CD14-positive monocyte (primary cell): ENCODE measurements at regions not wholly inside any gene's neighbourhood (a gene's known extent, or its start where the extent isn't known, plus 50 kb on each side); places are given as distances from the start of the nearest gene placed in this dataset.

Experiments used
- DNase-seq, 3 donors: peaks; one replicate each; pipeline ENCODE4 v3.0.0-alpha.2; 2011 to 2022
- H2AFZ ChIP-seq: 2 replicates; pipeline ENCODE4 v1.6.0; 2012; ENCODE audit warnings: mild to moderate bottlenecking, low read depth, low read length, inconsistent platforms; ENCODE audit not compliant: insufficient read depth, poor library complexity, severe bottlenecking
- H3K27ac ChIP-seq, 2 donors: 1 replicate in 1 of 2; 2 replicates in 1 of 2; pipeline ENCODE4 v1.5.1; 2012 to 2013; ENCODE audit warnings: low read length in 2 of 2, control low read depth in 1 of 2, inconsistent platforms in 1 of 2, low read depth in 1 of 2, mild to moderate bottlenecking in 1 of 2
- H3K27me3 ChIP-seq, 2 donors: one replicate each; pipeline versions ENCODE4 v1.6.0 to v1.6.1; 2011 to 2013; ENCODE audit warnings: low read length in 2 of 2; ENCODE audit not compliant: control insufficient read depth in 2 of 2, insufficient read depth in 2 of 2
- H3K36me3 ChIP-seq, 2 donors: replicated peaks in 1 of 2; 1 replicate in 1 of 2; 2 replicates in 1 of 2; pipeline versions ENCODE4 v1.5.1 to v1.6.1; 2012 to 2013; ENCODE audit warnings: low read length in 2 of 2, control low read depth in 1 of 2, inconsistent platforms in 1 of 2, mild to moderate bottlenecking in 1 of 2; ENCODE audit not compliant: insufficient read depth in 2 of 2, control insufficient read depth in 1 of 2
- H3K4me1 ChIP-seq, 2 donors: 1 replicate in 1 of 2; 2 replicates in 1 of 2; pipeline versions ENCODE4 v1.5.1 to v1.6.1; 2012 to 2013; ENCODE audit warnings: low read length in 2 of 2, control low read depth in 1 of 2, inconsistent platforms in 1 of 2, mild to moderate bottlenecking in 1 of 2, moderate library complexity in 1 of 2; ENCODE audit not compliant: insufficient read depth in 2 of 2, control insufficient read depth in 1 of 2
- H3K4me2 ChIP-seq: replicated peaks from 2 replicates; pipeline ENCODE3; 2012; ENCODE audit warnings: low read length, moderate library complexity, mild to moderate bottlenecking; ENCODE audit not compliant: poor library complexity, severe bottlenecking; ENCODE audit errors: extremely low read depth
- H3K4me3 ChIP-seq, 3 experiments: fragments of 200-600 bp in 1 of 3; sonication (generic) in 1 of 3; replicated peaks in 1 of 3; 1 replicate in 2 of 3; 2 replicates in 1 of 3; pipeline ENCODE4 v1.5.1; 2011 to 2013; ENCODE audit warnings: low read length in 3 of 3, mild to moderate bottlenecking in 3 of 3, control low read depth in 2 of 3, low read depth in 2 of 3, inconsistent platforms in 1 of 3, moderate library complexity in 1 of 3
- H3K79me2 ChIP-seq: 2 replicates; pipeline ENCODE4 v1.6.0; 2012; ENCODE audit warnings: mild to moderate bottlenecking, control low read depth, inconsistent platforms, low read length, moderate library complexity; ENCODE audit not compliant: insufficient read depth
- H3K9ac ChIP-seq: 2 replicates; pipeline ENCODE4 v1.6.0; 2017; ENCODE audit warnings: low read length, mild to moderate bottlenecking; ENCODE audit not compliant: insufficient read depth, poor library complexity, severe bottlenecking
- H3K9me3 ChIP-seq, 2 donors: replicated peaks in 1 of 2; 1 replicate in 1 of 2; 2 replicates in 1 of 2; pipeline versions ENCODE4 v1.5.1 to v1.6.1; 2012 to 2013; ENCODE audit warnings: low read length in 2 of 2, control low read depth in 1 of 2; ENCODE audit not compliant: control insufficient read depth in 1 of 2, insufficient read depth in 1 of 2
- H4K20me1 ChIP-seq: 2 replicates; pipeline ENCODE4 v1.6.0; 2012; ENCODE audit warnings: mild to moderate bottlenecking, low read length, control low read depth, moderate library complexity; ENCODE audit not compliant: insufficient read depth
- H3K27ac Mint-ChIP-seq, 7 donors: one replicate each; pipeline ENCODE4 v1.8.0; 2020; ENCODE audit warnings: mild to moderate bottlenecking in 7 of 7, mixed read lengths in 7 of 7, moderate library complexity in 6 of 7, inconsistent platforms in 2 of 7
- H3K27me3 Mint-ChIP-seq, 3 donors: one replicate each; pipeline ENCODE4 v1.8.0; 2021 to 2022; ENCODE audit warnings: low read depth in 3 of 3, mild to moderate bottlenecking in 3 of 3, mixed read lengths in 3 of 3, moderate library complexity in 3 of 3, inconsistent platforms in 1 of 3
- H3K36me3 Mint-ChIP-seq, 2 donors: one replicate each; pipeline ENCODE4 v1.8.0; 2020; ENCODE audit warnings: mixed read lengths in 2 of 2, inconsistent platforms in 1 of 2, mild to moderate bottlenecking in 1 of 2
- H3K4me1 Mint-ChIP-seq: one replicate; pipeline ENCODE4 v1.8.0; 2020; ENCODE audit warnings: mild to moderate bottlenecking, mixed read lengths
- H3K4me3 Mint-ChIP-seq, 2 donors: one replicate each; pipeline ENCODE4 v1.8.0; 2020; ENCODE audit warnings: mild to moderate bottlenecking in 2 of 2, mixed read lengths in 2 of 2, moderate library complexity in 1 of 2
- H3K9me3 Mint-ChIP-seq, 7 donors: one replicate each; pipeline ENCODE4 v1.8.0; 2020 to 2022; ENCODE audit warnings: mixed read lengths in 7 of 7, mild to moderate bottlenecking in 6 of 7, moderate library complexity in 6 of 7, inconsistent platforms in 2 of 7
- WGBS: methylation state at CpG from one replicate; pipeline ENCODE4 v1.1.5; 2013; ENCODE audit warnings: missing lambda C conversion rate; ENCODE audit not compliant: insufficient coverage; 5-methylcytosine and 5-hydroxymethylcytosine counted together
- intact Hi-C, 2 donors: fragments of 100-400 bp; cut with micrococcal nuclease; formaldehyde crosslinking; loops; one replicate each; pipeline versions ENCODE4 v1.15.0 to v1.15.1; 2023
- TF ChIP-seq, protein P1 (sequence below): fragments of 200-600 bp; IDR thresholded peaks from one replicate; pipeline ENCODE4 v1.8.0; 2022; ENCODE audit warnings: antibody characterized with exemption, mild to moderate bottlenecking

DNA sequence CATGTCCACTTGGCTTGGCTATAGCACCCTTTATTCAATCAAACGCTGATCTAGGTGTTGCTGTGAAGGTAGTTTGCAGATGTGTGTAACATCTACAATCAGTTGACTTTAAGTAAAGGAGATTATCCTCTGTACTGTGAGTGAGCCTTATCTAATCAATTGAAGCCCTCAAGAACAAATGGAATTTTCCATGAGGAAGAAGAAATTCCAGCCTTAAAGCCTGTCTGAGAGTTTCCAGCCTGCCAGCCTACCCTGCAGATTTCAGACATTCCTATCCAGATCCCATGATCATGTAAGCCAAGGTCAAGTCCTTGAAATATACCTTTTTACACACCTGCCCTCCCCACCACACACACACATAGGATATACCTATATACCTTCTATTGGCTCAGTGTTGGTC, 696.7 kb downstream of the MRPL39 start:
- Histone ChIP-seq H3K36me3 (no peaks in the 10 kb centered on the region), H3K4me1 (no peaks in the 10 kb centered on the region), H3K4me3 (no peak overlapping the region), H3K79me2 (no peaks in the 10 kb centered on the region), H3K27me3 (no peaks in the 10 kb centered on the region), H3K9me3 (no peaks in the 10 kb centered on the region), H3K27ac (no peak overlapping the region), H4K20me1 (no peaks in the 10 kb centered on the region), H3K4me2 (no peak overlapping the region), H2AFZ (no peak overlapping the region), H3K9ac (no peak overlapping the region)
- Mint-ChIP-seq H3K9me3 (peaks cover 0 to 9% (median 0%) of the 10 kb centered on the region in 7 donors), H3K36me3 (no peaks in the 10 kb centered on the region), H3K27ac (no peak overlapping the region), H3K4me1 (no peaks in the 10 kb centered on the region), H3K27me3 (peaks cover 0 to 2% (median 0%) of the 10 kb centered on the region in 3 donors), H3K4me3 (no peak overlapping the region)
- intact Hi-C loops = no loop called here
- DNase-seq = no peak
- TF ChIP-seq, protein P1, sequence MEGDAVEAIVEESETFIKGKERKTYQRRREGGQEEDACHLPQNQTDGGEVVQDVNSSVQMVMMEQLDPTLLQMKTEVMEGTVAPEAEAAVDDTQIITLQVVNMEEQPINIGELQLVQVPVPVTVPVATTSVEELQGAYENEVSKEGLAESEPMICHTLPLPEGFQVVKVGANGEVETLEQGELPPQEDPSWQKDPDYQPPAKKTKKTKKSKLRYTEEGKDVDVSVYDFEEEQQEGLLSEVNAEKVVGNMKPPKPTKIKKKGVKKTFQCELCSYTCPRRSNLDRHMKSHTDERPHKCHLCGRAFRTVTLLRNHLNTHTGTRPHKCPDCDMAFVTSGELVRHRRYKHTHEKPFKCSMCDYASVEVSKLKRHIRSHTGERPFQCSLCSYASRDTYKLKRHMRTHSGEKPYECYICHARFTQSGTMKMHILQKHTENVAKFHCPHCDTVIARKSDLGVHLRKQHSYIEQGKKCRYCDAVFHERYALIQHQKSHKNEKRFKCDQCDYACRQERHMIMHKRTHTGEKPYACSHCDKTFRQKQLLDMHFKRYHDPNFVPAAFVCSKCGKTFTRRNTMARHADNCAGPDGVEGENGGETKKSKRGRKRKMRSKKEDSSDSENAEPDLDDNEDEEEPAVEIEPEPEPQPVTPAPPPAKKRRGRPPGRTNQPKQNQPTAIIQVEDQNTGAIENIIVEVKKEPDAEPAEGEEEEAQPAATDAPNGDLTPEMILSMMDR = no peak
- WGBS = no CpG with 5 or more reads among the region's 1 CpG

DNA sequence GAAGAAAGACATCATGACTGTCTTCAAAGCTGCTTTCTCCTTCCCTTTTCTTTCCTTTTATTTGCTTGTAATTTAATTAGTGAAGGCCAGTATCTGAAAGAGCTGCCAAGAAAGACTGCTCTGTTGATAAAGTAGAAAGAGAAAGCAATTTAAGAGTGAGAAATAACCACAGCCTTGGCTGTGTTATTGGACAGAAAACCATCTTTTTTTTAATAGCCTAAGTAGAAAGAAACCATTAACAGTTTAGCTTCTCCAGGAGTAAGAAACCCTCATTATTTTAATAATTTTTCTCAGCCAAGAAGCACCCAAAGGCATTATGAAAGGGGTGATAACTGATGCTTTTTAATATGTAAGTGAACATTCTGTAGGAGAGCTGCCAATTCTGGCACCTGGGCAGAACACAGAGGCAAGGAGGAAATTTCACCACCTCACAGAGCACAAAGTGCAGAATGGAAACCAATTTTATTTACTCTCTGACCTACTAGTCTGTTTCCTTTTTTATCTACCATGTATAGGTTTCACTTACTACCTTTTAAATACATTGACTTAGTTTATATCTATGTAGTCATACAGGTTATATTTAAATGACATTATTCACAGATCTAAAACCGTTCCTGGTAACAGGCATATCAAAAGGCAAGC, 703.2 kb downstream of the MRPL39 start:
- no CpG with 5 or more reads among the region's 1 CpG for WGBS
- H4K20me1 ChIP-seq = no peaks in the 10 kb centered on the region
- H3K36me3 ChIP-seq = no peaks in the 10 kb centered on the region
- no peak overlapping the region for H3K4me2 ChIP-seq
- intact Hi-C loops = no loop called here
- Mint-ChIP-seq H3K4me3 (no peak overlapping the region), H3K27me3 (no peaks in the 10 kb centered on the region), H3K4me1 (no peaks in the 10 kb centered on the region), H3K9me3 (peaks cover 0 to 2% (median 0%) of the 10 kb centered on the region in 7 donors), H3K36me3 (no peaks in the 10 kb centered on the region), H3K27ac (no peak overlapping the region)
- H3K9ac ChIP-seq = no peak overlapping the region
- TF ChIP-seq, protein P1 = no peak
- H3K4me3 ChIP-seq = no peak overlapping the region
- no peak for DNase-seq
- no peaks in the 10 kb centered on the region for H3K27me3 ChIP-seq
- H3K27ac ChIP-seq = no peak overlapping the region
- H3K4me1 ChIP-seq = no peaks in the 10 kb centered on the region
- no peaks in the 10 kb centered on the region for H3K9me3 ChIP-seq
- H2AFZ ChIP-seq = no peak overlapping the region
- no peaks in the 10 kb centered on the region for H3K79me2 ChIP-seq
